Activated CD8-positive, alpha-beta memory T cell treated with anti-CD3 and anti-CD28 coated beads for 36 hours (primary cell): ENCODE measurements at regions not wholly inside any gene's neighbourhood (a gene's known extent, or its start where the extent isn't known, plus 50 kb on each side); places are given as distances from the start of the nearest gene placed in this dataset.

Experiments
- CTCF ChIA-PET: fragments of 350-600 bp; sonication (Branson Sonifier 250); formaldehyde crosslinking; loops from one replicate; lab custom pipeline; 2021; ENCODE audit warnings: antibody characterized with exemption; lab: Charles Lee
- POLR2A ChIA-PET: fragments of 350-600 bp; sonication (Branson Sonifier 250); formaldehyde crosslinking; loops from one replicate; lab custom pipeline; 2021; ENCODE audit warnings: antibody characterized with exemption; lab: Charles Lee

- CTCF ChIA-PET: no interaction called here
- POLR2A ChIA-PET: no interaction called here
Measured at GRCh38 chr2:225340923-225341322, 58.6 kb upstream of the NYAP2 start.

- ChIA-PET CTCF (no interaction called here), POLR2A (no interaction called here)
Measured at GRCh38 chr2:225337183-225337582, 62.3 kb upstream of the NYAP2 start.

- ChIA-PET CTCF (no interaction called here), POLR2A (no interaction called here)
Measured at GRCh38 chr2:225334514-225334913, 65.0 kb upstream of the NYAP2 start.

- POLR2A ChIA-PET: no interaction called here
- CTCF ChIA-PET: no interaction called here
Measured at GRCh38 chr2:225328192-225328591, 71.3 kb upstream of the NYAP2 start.

GRCh38 chr2:225326969-225327368, 72.5 kb upstream of the NYAP2 start:
- ChIA-PET POLR2A (no interaction called here), CTCF (no interaction called here)

GRCh38 chr2:225319872-225320271, 79.6 kb upstream of the NYAP2 start:
- CTCF ChIA-PET: no interaction called here
- POLR2A ChIA-PET: no interaction called here

- POLR2A ChIA-PET: no interaction called here
- CTCF ChIA-PET: no interaction called here
Measured at GRCh38 chr2:225318440-225318839, 81.1 kb upstream of the NYAP2 start.

GRCh38 chr2:225317186-225317585, 82.3 kb upstream of the NYAP2 start:
- ChIA-PET POLR2A (no interaction called here), CTCF (no interaction called here)

- CTCF ChIA-PET: no interaction called here
- POLR2A ChIA-PET: no interaction called here
Measured at GRCh38 chr2:225310745-225311144, 88.8 kb upstream of the NYAP2 start.

GRCh38 chr2:225309516-225309915, 90.0 kb upstream of the NYAP2 start:
- ChIA-PET POLR2A (no interaction called here), CTCF (no interaction called here)

- CTCF ChIA-PET: no interaction called here
- POLR2A ChIA-PET: no interaction called here
Measured at GRCh38 chr2:225296951-225297350, 102.6 kb upstream of the NYAP2 start.

- ChIA-PET CTCF (no interaction called here), POLR2A (no interaction called here)
Measured at GRCh38 chr2:225295102-225295501, 104.4 kb upstream of the NYAP2 start.

- ChIA-PET CTCF (no interaction called here), POLR2A (no interaction called here)
Measured at GRCh38 chr2:225293638-225294037, 105.9 kb upstream of the NYAP2 start.

- POLR2A ChIA-PET: no interaction called here
- CTCF ChIA-PET: no interaction called here
Measured at GRCh38 chr2:225290757-225291400, 108.6 kb upstream of the NYAP2 start.

- ChIA-PET POLR2A (no interaction called here), CTCF (no interaction called here)
Measured at GRCh38 chr2:225289659-225290058, 109.9 kb upstream of the NYAP2 start.

GRCh38 chr2:225288986-225289385, 110.5 kb upstream of the NYAP2 start:
- ChIA-PET CTCF (no interaction called here), POLR2A (no interaction called here)

GRCh38 chr2:225282858-225283710, 116.4 kb upstream of the NYAP2 start:
- POLR2A ChIA-PET: interaction anchor here (0.7 kb wide), 1 partner anchor 276 kb away, joined by 3 read pairs; no protein-coding TSS in a partner anchor
- CTCF ChIA-PET: interaction anchor here (0.6 to 1.1 kb wide), 2 partner anchors 165 to 226 kb away, joined by 3 read pairs; no protein-coding TSS in a partner anchor

- ChIA-PET CTCF (no interaction called here), POLR2A (no interaction called here)
Measured at GRCh38 chr2:225276207-225276606, 123.3 kb upstream of the NYAP2 start.

- CTCF ChIA-PET: no interaction called here
- POLR2A ChIA-PET: no interaction called here
Measured at GRCh38 chr2:225275443-225275842, 124.1 kb upstream of the NYAP2 start.

- POLR2A ChIA-PET: no interaction called here
Measured at GRCh38 chr2:225274751-225275150, 124.8 kb upstream of the NYAP2 start.

GRCh38 chr2:225272173-225272572, 127.3 kb upstream of the NYAP2 start:
- ChIA-PET CTCF (no interaction called here), POLR2A (no interaction called here)

More at GRCh38 chr2:225274751-225275150, 124.8 kb upstream of the NYAP2 start:
- CTCF ChIA-PET: no interaction called here
